ENCODE measurements at regions not wholly inside any gene's neighbourhood (a gene's known extent, or its start where the extent isn't known, plus 50 kb on each side); places are given as distances from the start of the nearest gene placed in this dataset.

DNA sequence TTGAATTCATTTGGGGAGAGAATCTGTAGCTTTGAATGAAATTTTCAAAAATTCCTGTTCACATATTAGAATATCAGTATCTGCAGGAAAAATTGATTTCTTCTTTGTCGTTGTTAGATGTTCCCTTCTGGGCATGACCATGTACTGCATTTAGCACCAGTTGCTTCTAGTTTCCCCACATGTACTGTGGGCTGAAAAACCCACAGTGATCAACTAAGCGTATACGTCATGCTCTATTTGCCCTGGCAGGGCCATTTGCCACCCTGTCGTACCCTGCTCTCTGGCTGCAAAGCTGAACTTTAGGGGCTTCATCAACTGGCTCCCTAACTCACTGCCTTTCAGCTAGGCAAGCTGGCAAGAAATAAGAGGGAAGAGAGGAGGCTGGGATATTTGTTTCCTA, 340.7 kb upstream of the TSHZ2 start:
- TF ChIP-seq, protein P1, sequence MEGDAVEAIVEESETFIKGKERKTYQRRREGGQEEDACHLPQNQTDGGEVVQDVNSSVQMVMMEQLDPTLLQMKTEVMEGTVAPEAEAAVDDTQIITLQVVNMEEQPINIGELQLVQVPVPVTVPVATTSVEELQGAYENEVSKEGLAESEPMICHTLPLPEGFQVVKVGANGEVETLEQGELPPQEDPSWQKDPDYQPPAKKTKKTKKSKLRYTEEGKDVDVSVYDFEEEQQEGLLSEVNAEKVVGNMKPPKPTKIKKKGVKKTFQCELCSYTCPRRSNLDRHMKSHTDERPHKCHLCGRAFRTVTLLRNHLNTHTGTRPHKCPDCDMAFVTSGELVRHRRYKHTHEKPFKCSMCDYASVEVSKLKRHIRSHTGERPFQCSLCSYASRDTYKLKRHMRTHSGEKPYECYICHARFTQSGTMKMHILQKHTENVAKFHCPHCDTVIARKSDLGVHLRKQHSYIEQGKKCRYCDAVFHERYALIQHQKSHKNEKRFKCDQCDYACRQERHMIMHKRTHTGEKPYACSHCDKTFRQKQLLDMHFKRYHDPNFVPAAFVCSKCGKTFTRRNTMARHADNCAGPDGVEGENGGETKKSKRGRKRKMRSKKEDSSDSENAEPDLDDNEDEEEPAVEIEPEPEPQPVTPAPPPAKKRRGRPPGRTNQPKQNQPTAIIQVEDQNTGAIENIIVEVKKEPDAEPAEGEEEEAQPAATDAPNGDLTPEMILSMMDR (IDR thresholded peaks at IDR 0.05; ENCODE audit: low read depth, low read length, missing control alignments): no peak
- DNase-seq (ENCODE audit: low read depth): no peak
- in situ Hi-C loops (cut with HindIII; ENCODE audit: low sequenced_read_pairs): no loop called here
- no peak overlapping the region for H3K4me3 ChIP-seq (ENCODE audit: low read depth, low read length)

DNA sequence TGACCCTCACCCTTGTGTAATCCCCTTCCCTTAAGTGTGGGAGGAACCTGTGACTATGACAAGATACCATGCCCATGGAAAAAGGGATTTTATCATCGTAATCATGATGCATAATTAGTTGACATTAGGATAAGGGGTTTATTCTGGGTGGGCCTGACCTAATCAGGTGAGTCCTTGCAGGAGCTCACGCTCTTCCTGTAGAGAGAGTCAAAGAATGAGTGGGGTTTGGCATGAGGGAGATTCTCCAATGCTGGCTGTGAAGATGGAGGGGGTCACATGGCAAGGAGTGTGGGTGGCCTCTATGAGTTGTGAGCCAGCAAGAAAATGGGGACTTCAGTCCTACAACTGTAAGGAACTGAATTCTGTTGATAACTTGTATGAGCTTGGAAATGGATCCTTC, 342.0 kb upstream of the TSHZ2 start:
- no peak for DNase-seq (ENCODE audit: low read depth)
- in situ Hi-C loops (cut with HindIII; ENCODE audit: low sequenced_read_pairs): no loop called here
- no peak overlapping the region for H3K4me3 ChIP-seq (ENCODE audit: low read depth, low read length)
- TF ChIP-seq, protein P1 (IDR thresholded peaks at IDR 0.05; ENCODE audit: low read depth, low read length, missing control alignments): no peak

GRCh38 chr20:52624281-52624680, 347.9 kb upstream of the TSHZ2 start:
- in situ Hi-C loops (cut with HindIII; ENCODE audit: low sequenced_read_pairs): no loop called here
- DNase-seq (ENCODE audit: low read depth): no peak
- TF ChIP-seq, protein P1 (IDR thresholded peaks at IDR 0.05; ENCODE audit: low read depth, low read length, missing control alignments): no peak
- H3K4me3 ChIP-seq (ENCODE audit: low read depth, low read length): no peak overlapping the region

DNA sequence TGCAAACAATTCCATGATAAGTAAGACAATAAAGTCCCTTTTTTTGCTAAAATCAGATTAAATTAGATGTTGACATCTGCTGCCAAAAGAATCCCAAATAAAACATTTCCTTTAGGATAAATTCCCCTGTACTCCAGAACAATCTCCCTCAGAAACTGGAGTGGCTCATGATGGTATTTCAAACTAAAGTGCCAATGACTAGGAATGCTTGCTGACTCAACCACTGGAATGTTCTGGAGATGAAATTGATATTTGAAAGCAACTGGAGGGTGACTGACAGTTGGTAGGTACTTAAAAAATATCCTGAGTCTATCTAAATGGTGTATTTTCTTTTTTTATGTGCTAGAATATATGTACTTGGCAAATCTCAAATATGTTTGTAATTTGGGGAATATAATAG, 350.1 kb upstream of the TSHZ2 start:
- H3K4me3 ChIP-seq (ENCODE audit: low read depth, low read length): no peak overlapping the region
- in situ Hi-C loops (cut with HindIII; ENCODE audit: low sequenced_read_pairs): no loop called here
- TF ChIP-seq, protein P1 (IDR thresholded peaks at IDR 0.05; ENCODE audit: low read depth, low read length, missing control alignments): no peak
- DNase-seq (ENCODE audit: low read depth): no peak

- in situ Hi-C loops (cut with HindIII; ENCODE audit: low sequenced_read_pairs): no loop called here
- TF ChIP-seq, protein P1 (IDR thresholded peaks at IDR 0.05; ENCODE audit: low read depth, low read length, missing control alignments): no peak
- H3K4me3 ChIP-seq (ENCODE audit: low read depth, low read length): no peak overlapping the region
- DNase-seq (ENCODE audit: low read depth): no peak
These were observed 350.8 kb upstream of the TSHZ2 start for GRCh38 chr20:52621401-52621800.

DNA sequence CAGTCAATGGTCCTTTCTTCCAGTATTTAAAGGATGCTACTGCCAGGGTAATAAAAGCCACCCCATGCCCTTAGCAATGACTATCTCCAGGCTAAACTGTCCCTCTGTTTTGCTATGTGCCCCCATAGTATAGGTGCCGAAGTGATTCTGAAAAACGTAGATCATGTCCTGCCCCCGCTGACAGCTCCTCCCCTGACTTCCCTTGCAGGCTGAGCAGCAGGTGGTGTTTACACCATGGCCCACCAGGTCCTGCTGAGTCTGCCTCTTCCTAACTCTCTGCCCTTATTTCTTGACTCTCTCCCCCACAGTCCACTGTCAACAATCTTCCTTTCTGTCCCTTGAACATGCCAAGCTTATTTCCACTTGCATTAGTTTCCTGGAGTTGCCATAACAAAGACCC, 352.5 kb upstream of the TSHZ2 start:
- no peak overlapping the region for H3K4me3 ChIP-seq (ENCODE audit: low read depth, low read length)
- no peak for DNase-seq (ENCODE audit: low read depth)
- in situ Hi-C loops (cut with HindIII; ENCODE audit: low sequenced_read_pairs): no loop called here
- TF ChIP-seq, protein P1 (IDR thresholded peaks at IDR 0.05; ENCODE audit: low read depth, low read length, missing control alignments): no peak

GRCh38 chr20:52619101-52619500, 353.1 kb upstream of the TSHZ2 start:
- no peak overlapping the region for H3K4me3 ChIP-seq (ENCODE audit: low read depth, low read length)
- in situ Hi-C loops (cut with HindIII; ENCODE audit: low sequenced_read_pairs): no loop called here
- DNase-seq (ENCODE audit: low read depth): no peak

More at GRCh38 chr20:52619101-52619500, 353.1 kb upstream of the TSHZ2 start:
- TF ChIP-seq, protein P1 (IDR thresholded peaks at IDR 0.05; ENCODE audit: low read depth, low read length, missing control alignments): no peak
